Eye (tissue), 1 donor: ENCODE measurements at regions not wholly inside any gene's neighbourhood (a gene's known extent, or its start where the extent isn't known, plus 50 kb on each side); places are given as distances from the start of the nearest gene placed in this dataset.

ENCODE experiments used
- DNase-seq: peaks from one replicate; pipeline ENCODE4 v3.0.0-alpha.2; 2015

- DNase-seq: no peak
Measured at GRCh38 chr6:140871911-140872310, 1260.8 kb upstream of the GJE1 start.

- no peak for DNase-seq
Measured at GRCh38 chr6:140867336-140867735, 1265.4 kb upstream of the GJE1 start.

- no peak for DNase-seq
Measured at GRCh38 chr6:140858381-140858971, 1274.2 kb upstream of the GJE1 start.

- DNase-seq: peak; percentile 44
Measured at GRCh38 chr6:140857739-140858380, 1274.9 kb upstream of the GJE1 start.

- DNase-seq: no peak
Measured at GRCh38 chr6:140855520-140855919, 1277.2 kb upstream of the GJE1 start.

GRCh38 chr6:140854318-140854717 is 1278.4 kb upstream of the GJE1 start:
- no peak for DNase-seq

GRCh38 chr6:140850438-140850837 is 1282.3 kb upstream of the GJE1 start:
- no peak for DNase-seq

GRCh38 chr6:140849456-140849855 is 1283.3 kb upstream of the GJE1 start:
- DNase-seq: no peak

- DNase-seq: no peak
Measured at GRCh38 chr6:140847262-140847645, 1285.5 kb upstream of the GJE1 start.

- DNase-seq: no peak
Measured at GRCh38 chr6:140846503-140847261, 1286.0 kb upstream of the GJE1 start.

- DNase-seq: no peak
Measured at GRCh38 chr6:140845701-140846100, 1287.0 kb upstream of the GJE1 start.

- no peak for DNase-seq
Measured at GRCh38 chr6:140844167-140844566, 1288.6 kb upstream of the GJE1 start.

- DNase-seq: no peak
Measured at GRCh38 chr6:140833408-140833807, 1299.3 kb upstream of the GJE1 start.

- DNase-seq: no peak
Measured at GRCh38 chr6:140830666-140831065, 1302.1 kb upstream of the GJE1 start.

GRCh38 chr6:140828856-140829255 is 1303.9 kb upstream of the GJE1 start:
- peak; percentile 54 for DNase-seq

GRCh38 chr6:140827593-140827992 is 1305.1 kb upstream of the GJE1 start:
- DNase-seq: no peak

GRCh38 chr6:140825731-140826130 is 1307.0 kb upstream of the GJE1 start:
- DNase-seq: no peak

- no peak for DNase-seq
Measured at GRCh38 chr6:140824595-140824994, 1308.1 kb upstream of the GJE1 start.

- no peak for DNase-seq
Measured at GRCh38 chr6:140821196-140821595, 1311.5 kb upstream of the GJE1 start.

- DNase-seq: no peak
Measured at GRCh38 chr6:140817176-140817575, 1315.5 kb upstream of the GJE1 start.

- no peak for DNase-seq
Measured at GRCh38 chr6:140816681-140817080, 1316.0 kb upstream of the GJE1 start.

- no peak for DNase-seq
Measured at GRCh38 chr6:140812636-140813035, 1320.1 kb upstream of the GJE1 start.

- no peak for DNase-seq
Measured at GRCh38 chr6:140811642-140812041, 1321.1 kb upstream of the GJE1 start.

GRCh38 chr6:140809694-140810101 is 1323.0 kb upstream of the GJE1 start:
- no peak for DNase-seq
